Calu3 (cell line): ENCODE measurements at regions not wholly inside any gene's neighbourhood (a gene's known extent, or its start where the extent isn't known, plus 50 kb on each side); places are given as distances from the start of the nearest gene placed in this dataset.

Source experiments
- BruUV-seq: library from RNA; stranded (reverse); fragments of 400-500 nt; replicated peaks from 2 replicates; lab custom pipeline; 2021; lab: Mats Ljungman, UMichigan
- CTCF ChIA-PET: fragments of 300-600 bp; sonication (Branson Sonifier 250); formaldehyde crosslinking; loops from one replicate; lab custom pipeline; 2022; ENCODE audit warnings: antibody characterized with exemption; lab: Charles Lee
- DNase-seq: peaks from one replicate; pipeline ENCODE4 v3.0.0; 2022
- H3K27ac Mint-ChIP-seq: one replicate; pipeline ENCODE4 v1.8.0; 2022; ENCODE audit warnings: mixed read lengths; ENCODE audit not compliant: unreplicated experiment
- H3K27me3 Mint-ChIP-seq: one replicate; pipeline ENCODE4 v1.8.0; 2022; ENCODE audit warnings: mixed read lengths; ENCODE audit not compliant: unreplicated experiment
- H3K36me3 Mint-ChIP-seq: one replicate; pipeline ENCODE4 v1.8.0; 2022; ENCODE audit warnings: mild to moderate bottlenecking, moderate library complexity, mixed read lengths; ENCODE audit not compliant: insufficient read depth, unreplicated experiment
- H3K4me1 Mint-ChIP-seq: one replicate; pipeline ENCODE4 v1.8.0; 2022; ENCODE audit warnings: mild to moderate bottlenecking, low read depth, mixed read lengths; ENCODE audit not compliant: unreplicated experiment
- H3K4me3 Mint-ChIP-seq: one replicate; pipeline ENCODE4 v1.8.0; 2022; ENCODE audit warnings: mild to moderate bottlenecking, low read depth, moderate library complexity, mixed read lengths; ENCODE audit not compliant: unreplicated experiment
- H3K9me3 Mint-ChIP-seq: one replicate; pipeline ENCODE4 v1.8.0; 2022; ENCODE audit warnings: low read depth, mixed read lengths; ENCODE audit not compliant: unreplicated experiment
- CTCF ChIP-seq: fragments of 200-600 bp; IDR thresholded peaks from one replicate; pipeline ENCODE4 v1.8.0; 2022; ENCODE audit warnings: antibody characterized with exemption; ENCODE audit not compliant: unreplicated experiment
- intact Hi-C: fragments of 100-400 bp; cut with micrococcal nuclease; formaldehyde crosslinking; loops from one replicate; pipeline ENCODE4 v1.10.0; 2022; ENCODE audit not compliant: unreplicated experiment

DNA sequence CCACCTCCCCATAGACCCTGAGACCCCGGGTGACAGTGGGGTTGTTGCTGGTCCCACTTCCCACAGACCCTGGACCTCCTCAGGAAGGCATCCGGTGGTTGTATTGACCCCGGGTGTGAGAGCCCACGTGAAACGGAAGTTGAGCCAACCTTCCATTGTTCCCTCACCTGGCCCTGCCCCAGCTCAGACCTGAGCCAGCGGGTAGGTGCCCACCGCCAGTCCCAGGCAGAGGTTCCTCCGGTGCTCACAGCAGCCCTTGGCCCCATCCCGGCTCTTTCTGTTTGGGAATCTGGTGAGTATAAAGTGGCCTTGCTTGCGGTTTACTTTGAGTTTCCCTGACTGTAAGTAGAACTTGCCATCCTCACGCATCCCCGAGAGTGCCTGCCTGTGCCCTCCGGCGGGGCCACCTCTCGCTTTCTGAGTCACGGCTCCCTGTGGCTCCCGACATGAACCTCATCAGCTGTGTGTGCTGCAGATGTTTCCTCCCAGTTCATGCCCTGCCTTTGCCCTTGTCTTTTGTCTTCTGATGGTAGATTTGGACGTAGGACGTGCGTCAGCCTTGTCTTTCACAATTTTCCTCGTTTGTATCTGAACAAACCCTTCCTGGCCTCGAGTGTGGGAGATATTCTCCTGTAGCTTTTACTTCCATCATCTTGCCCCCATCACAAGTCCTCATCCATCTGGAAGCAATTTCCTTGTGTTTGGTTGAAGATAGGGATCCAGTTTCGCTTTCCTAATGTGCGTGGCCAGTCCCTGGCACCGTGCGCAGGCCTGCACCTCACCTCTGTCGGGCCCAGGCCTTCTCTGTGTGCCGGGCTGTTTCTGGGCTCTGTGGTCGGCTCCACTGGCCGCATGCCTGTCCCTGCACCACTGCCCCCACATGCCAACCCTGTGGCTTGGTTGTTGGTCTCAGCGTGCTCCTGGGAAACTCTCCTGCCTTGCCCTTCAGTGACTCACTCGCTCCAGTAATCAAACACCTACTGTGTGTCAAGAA, 76.0 kb downstream of the METRNL start:
- CTCF ChIA-PET = interaction anchor here (0.6 kb wide), 1 partner anchor 498 kb away, joined by 3 read pairs; no protein-coding TSS in a partner anchor
- H3K4me1 Mint-ChIP-seq = no peaks in the 10 kb centered on the region
- H3K4me3 Mint-ChIP-seq = no peak overlapping the region
- no peak overlapping the region for H3K27ac Mint-ChIP-seq
- intact Hi-C loops = no loop called here
- DNase-seq = no peak
- no peaks in the 10 kb centered on the region for H3K36me3 Mint-ChIP-seq
- peaks cover 58% of the 10 kb centered on the region for H3K27me3 Mint-ChIP-seq
- BruUV-seq = no TSS peak
- no peak for TF ChIP-seq CTCF
- H3K9me3 Mint-ChIP-seq = no peaks in the 10 kb centered on the region

GRCh38 chr17:83156408-83156807, 77.0 kb downstream of the METRNL start:
- peaks cover 64% of the 10 kb centered on the region for H3K27me3 Mint-ChIP-seq
- no peak for DNase-seq
- intact Hi-C loops = no loop called here
- no TSS peak for BruUV-seq
- H3K36me3 Mint-ChIP-seq = no peaks in the 10 kb centered on the region
- CTCF ChIA-PET = no interaction called here
- H3K9me3 Mint-ChIP-seq = no peaks in the 10 kb centered on the region
- H3K27ac Mint-ChIP-seq = no peak overlapping the region
- H3K4me1 Mint-ChIP-seq = no peaks in the 10 kb centered on the region
- no peak overlapping the region for H3K4me3 Mint-ChIP-seq
- TF ChIP-seq CTCF = no peak

- DNase-seq = no peak
- CTCF ChIA-PET = no interaction called here
- Mint-ChIP-seq H3K36me3 (no peaks in the 10 kb centered on the region), H3K4me1 (no peaks in the 10 kb centered on the region), H3K27ac (no peak overlapping the region), H3K9me3 (no peaks in the 10 kb centered on the region), H3K27me3 (peaks cover 79% of the 10 kb centered on the region), H3K4me3 (no peak overlapping the region)
- TF ChIP-seq CTCF = no peak
- BruUV-seq = no TSS peak
- intact Hi-C loops = no loop called here
Observed at GRCh38 chr17:83159204-83160049, 80.0 kb downstream of the METRNL start.

- no TSS peak for BruUV-seq
- CTCF ChIA-PET = no interaction called here
- intact Hi-C loops = no loop called here
- Mint-ChIP-seq H3K4me3 (no peak overlapping the region), H3K36me3 (no peaks in the 10 kb centered on the region), H3K27me3 (peaks cover 83% of the 10 kb centered on the region), H3K9me3 (no peaks in the 10 kb centered on the region), H3K4me1 (no peaks in the 10 kb centered on the region), H3K27ac (no peak overlapping the region)
- DNase-seq = no peak
- TF ChIP-seq CTCF = no peak
Observed at GRCh38 chr17:83160443-83161297, 81.3 kb downstream of the METRNL start.
